HG02678 (cell line): ENCODE measurements at regions not wholly inside any gene's neighbourhood (a gene's known extent, or its start where the extent isn't known, plus 50 kb on each side); places are given as distances from the start of the nearest gene placed in this dataset.
"Not testable (repeated sequence)": the region's sequence is repeated elsewhere in the genome, so short reads cannot be mapped to it uniquely, and the experiment has no call there.

Source experiments
- ATAC-seq: cut with Tn5 transposase; IDR thresholded peaks from one replicate; pipeline ENCODE4 v1.9.1; 2021; ENCODE audit warnings: mild to moderate bottlenecking, moderate library complexity; ENCODE audit not compliant: unreplicated experiment

DNA sequence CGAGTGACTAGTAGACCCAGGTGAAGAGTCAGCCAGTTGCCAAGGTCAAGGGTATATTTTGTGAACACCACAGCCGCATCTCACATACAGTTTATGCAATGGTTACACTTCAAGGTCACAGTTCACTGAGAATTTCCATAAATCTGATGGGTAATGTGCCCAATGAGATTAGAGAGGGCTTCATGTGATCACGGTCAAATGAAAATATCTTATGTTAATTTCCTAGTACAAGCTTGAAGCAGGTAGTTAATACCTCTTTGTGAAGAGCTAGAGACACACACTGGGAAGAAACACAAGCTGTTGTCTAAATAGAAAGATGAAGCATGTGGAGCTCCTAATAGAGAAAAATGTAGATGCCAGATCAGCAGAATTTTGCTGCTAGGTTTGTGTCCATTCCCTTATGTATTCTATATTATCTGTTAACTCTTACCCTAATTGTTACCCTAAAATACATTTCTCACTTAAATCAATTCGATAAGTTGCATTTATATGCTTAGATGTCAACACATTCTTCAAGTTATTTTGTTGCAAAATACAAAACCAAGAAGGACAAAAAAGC, 136.0 kb downstream of the NR2F2 start:
- ATAC-seq: no peak

DNA sequence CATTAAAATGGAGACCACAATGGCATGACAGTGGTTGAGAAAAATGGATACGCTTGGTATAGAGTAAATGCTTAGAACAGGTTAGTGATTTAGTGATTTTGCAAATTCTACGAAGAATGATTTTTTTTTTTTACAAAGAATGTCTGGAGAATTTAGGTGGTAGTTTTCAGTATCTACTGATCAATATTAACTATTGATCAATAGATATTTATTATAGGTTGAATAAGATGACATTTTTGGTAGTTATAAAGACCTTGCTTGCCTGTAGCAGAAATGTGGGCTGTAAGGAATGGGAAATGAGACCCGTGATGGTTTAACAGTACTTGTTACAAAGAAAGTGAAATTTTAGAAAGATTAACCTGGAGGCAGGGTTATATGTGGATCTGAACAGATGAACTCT, 137.5 kb downstream of the NR2F2 start:
- no peak for ATAC-seq

DNA sequence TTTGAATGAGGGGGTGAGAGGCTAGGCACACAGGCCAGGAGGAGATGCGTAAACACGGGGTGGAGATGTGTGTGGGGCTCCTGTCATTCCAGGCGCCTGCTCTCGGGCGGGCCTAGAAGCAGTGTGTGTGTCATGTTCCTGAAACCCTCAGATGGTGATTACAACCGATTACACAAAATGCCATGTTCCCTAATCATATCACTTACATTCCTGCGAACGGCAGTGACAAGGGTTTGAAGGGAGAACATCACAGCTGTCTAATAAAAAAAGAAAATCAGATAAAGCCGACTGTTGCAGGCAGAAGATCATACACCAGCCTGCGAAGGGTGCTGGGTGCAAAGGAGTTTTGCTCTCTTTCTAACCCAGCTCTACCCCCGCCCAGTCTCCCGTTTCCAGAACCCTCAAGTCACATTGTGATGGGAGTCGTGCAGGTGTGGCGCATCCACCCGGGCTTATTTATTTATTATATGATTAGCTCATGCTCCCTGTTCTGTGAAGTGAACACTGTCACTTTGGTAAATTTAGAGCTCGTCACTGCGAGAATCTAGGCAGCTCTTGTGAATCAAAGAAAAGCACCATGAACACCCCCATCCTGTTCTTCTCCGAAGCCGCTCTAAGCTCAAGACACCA, 140.3 kb downstream of the NR2F2 start:
- no peak for ATAC-seq

DNA sequence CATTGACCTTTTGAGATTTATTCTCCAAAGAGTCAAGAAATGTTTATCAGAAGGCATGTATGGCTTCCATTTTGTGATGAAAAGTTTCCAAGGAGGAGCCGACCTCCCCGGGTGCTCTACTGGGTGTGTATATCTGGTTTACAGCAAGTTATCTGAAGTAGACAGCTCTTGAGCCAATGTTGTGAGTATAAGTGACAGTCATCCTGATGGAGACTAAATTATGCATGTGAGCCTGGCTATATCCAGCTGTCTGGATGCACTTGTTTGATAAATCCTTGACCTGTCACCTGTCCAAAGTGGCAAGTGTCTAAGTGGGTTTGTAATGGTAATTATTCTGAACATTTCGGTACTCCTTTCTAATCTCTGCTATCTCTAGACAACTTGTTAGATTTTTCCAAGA, 142.2 kb downstream of the NR2F2 start:
- ATAC-seq: no peak

DNA sequence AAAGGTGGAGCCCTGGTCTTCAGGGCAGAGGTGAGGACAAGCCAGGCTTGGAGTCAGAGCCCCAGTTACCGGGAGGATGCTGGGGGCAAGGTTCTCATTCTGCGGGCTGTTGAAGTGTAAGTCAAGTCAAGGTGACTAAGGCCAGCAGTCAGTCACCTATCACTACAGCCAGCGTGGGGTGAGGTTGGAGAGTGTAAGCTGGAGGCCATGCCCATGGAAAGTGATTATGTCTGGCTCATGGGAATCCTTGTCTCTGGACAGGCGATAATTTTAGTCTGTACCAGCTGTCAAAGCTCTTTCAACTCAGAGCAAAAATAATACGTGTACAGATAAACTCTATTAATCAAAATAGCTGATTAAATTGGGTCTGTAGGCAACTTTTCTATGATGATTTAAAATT, 143.1 kb downstream of the NR2F2 start:
- ATAC-seq: no peak

DNA sequence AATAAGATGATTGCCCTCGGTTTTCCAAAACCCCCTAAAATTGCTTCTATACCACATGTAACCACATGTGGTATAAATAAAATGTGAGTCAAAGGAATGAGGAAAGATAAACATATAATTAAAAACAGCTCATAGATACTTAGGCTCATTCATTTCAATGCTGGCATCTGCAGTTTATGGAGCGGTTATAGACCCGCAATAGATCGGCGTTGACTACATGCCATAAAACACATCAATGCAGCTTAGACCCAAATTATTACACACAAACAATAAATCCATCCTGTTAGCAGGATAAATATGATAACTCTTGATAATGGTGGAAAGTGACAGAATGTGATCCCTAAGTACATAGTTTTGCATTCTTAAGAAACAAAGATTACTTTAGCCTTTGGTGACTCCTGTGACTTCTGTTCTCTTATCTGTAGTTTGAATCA, 143.7 kb downstream of the NR2F2 start:
- no peak for ATAC-seq

DNA sequence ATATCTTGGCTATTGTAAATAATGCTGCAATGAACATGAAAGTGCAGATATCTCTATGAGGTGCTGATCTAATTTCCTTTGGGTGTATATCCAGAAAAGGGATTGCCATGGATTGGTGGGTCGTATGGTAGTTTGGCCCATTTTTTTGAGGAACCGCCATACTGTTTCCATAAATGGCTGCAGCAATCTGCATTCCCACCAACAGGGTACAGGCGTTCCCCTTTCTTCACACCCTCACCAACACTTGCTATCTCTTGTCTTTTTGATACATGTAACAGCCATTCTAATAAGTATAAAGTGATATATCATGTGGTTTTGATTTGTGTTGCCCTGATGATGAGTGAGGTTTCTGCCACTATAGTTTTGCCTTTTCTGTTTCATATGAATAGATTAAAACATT, 146.7 kb downstream of the NR2F2 start:
- ATAC-seq: no peak

DNA sequence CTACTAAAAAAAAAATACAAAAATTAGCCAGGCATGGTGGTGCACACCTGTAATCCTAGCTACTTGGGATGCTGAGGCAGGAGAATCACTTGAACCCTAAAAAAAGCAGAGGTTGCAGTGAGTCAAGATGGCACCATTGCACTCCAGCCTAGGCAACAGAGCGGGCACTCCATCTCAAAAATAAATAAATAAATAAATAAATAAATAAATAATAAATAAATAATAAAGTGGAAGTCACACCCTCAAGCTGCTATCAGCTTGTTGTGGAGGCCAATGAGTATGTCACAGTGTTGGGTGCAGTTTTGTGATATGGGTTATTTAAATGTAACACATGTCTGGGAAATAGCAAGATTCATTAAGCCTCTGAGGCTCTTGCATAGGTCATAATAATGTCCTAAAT, 153.9 kb downstream of the NR2F2 start:
- not testable (repeated sequence) for ATAC-seq

DNA sequence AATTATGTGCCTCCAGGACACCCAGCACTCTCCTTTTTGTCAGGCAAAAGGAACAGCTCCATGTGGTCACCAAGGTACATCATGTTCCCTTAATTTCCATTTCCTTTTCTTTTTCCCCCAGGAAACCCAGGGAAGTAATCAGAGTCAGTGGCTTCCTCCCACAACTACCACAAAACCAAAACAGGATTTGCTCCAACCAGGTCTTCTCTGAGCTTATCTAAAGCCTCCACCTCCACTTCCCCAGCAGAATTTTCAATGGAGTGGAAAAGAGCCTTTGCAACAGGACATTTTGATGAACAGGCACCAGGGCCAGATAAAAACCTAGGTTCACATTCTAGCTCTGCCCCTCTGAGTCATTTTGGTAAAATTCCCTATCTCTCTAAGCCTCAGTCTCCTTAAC, 154.3 kb downstream of the NR2F2 start:
- no peak for ATAC-seq

DNA sequence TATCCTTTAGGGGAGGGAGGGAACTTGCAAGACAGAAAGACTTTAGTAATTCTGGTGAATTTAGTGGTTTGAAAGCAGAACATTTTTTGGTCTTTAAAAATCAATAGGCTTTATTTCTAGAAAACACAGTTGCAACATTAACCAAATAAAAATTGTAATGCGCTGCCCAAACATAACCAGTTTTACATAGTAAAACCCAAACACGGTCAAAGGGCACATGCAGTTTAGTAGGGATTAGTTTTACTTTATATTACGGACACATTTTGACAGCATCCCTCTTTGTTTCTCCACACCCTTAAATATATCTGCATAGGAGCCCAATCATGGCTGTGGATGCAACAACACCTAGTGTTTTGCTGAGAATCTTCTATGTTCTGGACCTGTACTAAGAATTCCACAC, 156.7 kb downstream of the NR2F2 start:
- no peak for ATAC-seq

DNA sequence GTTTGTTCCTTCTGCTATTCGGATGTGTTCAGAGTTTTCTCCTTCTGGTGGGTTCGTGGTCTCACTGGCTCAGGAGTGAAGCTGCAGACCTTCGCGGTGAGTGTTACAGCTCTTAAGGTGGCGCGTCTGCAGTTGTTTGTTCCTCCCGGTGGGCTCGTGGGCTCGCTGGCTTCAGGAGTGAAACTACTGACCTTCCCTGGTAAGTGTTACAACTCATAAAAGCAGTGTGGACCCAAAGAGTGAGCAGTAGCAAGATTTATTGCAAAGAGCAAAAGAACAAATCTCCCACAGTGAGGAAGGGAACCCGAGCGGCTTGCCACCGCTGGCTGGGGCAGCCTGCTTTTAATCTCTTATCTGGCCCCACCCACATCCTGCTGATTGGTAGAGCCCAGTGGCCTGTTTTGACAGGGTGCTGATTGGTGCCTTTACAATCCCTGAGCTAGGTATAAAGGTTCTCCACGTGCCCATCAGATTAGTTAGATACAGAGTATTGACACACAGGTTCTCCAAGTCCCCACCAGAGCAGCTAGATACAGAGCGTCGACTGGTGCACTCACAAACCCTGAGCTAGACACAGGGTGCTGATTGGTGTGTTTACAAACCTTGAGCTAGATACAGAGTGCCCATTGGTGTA, 160.7 kb downstream of the NR2F2 start:
- ATAC-seq: not testable (repeated sequence)

DNA sequence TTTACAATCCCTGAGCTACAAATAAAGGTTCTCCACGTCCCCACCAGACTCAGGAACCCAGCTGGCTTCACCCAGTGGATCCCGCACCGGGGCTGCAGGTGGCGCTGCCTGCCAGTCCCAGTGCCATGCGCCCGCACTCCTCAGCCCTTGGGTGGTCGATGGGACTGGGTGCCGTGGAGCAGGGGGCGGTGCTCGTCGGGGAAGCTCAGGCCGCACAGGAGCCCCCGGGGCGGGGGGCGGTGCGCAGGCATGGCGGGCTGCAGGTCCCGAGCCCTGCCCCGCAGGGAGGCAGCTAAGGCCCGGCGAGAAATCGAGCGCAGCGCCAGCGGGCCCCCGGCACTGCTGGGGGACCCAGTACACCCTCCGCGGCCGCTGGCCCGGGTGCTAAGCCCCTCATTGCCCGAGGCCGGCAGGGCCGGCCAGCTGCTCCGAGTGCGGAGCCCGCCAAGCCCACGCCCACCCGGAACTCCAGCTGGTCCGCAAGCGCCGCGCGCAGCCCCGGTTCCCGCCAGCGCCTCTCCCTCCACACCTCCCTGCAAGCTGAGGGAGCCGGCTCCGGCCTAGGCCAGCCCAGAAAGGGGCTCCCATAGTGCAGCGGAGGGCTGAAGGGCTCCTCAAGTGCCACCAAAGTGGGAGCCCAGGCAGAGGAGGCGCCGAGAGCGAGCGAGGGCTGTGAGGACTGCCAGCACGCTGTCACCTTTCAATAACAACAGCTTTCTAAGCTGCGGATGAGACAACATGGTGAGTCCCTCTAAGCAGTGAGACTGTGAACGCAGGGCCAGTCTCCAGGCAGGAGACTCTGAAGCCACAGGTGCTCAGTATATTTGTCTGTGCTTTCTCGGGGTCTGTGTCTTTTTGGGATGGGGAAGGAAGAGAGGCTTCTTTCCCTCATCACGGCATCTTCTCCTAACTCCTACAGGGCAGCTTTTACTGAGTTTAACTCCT, 161.5 kb downstream of the NR2F2 start:
- ATAC-seq: not testable (repeated sequence)

DNA sequence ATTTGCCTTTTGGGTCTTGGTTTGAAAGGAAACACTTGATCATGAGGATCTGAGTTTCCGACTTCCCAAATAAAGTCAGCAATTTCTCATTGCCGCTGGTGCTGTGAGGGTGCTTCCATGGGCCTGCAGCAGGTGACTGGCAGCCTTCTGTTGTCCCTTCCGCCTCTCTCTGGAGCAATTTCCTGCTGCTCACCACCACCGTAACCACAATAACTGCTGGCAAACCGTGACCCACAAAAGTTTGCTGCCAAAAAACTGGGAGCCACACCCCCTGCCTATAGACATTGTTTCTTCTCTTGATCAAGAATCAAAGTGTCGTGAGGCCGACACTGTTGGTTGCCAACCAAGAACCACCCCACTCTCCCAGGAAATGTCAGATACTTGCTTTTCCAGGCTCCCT, 164.0 kb downstream of the NR2F2 start:
- no peak for ATAC-seq

DNA sequence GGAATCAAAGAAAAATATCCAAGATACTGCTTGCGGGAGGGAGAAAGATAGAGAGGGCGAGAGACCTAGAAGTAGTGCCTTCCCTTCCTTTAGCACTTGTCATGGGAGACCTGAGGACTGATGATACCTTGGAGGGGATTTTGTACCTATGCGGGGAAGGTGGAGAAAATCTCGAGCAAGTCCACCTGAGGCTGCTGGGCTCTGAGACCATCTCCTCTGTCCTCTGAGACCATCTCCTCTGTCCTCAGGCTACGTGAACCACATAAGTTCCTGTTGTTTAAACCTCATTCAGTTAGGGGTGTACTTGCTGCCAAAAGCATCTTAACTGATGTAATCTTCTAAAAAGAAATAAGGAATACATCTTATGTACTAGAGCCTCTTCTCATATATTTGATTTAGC, 164.9 kb downstream of the NR2F2 start:
- ATAC-seq: no peak

DNA sequence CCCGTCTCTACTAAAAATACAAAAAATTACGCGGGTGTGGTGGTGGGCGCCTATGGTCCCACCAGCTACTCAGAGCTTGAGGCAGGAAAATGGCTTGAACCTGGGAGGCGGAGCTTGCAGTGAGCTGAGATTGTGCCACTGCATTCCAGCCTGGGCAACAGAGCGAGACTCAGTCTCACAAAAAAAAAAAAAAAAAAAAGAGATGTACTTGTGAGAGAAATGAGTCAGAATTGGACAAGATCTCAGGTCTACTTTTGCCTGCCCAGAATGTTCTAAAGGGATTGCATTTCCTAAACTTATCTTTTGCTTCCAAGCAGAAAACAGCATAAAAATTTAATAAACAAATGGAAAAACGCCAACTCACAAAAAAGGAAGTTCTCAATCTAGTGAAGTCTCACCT, 167.5 kb downstream of the NR2F2 start:
- ATAC-seq: no peak

DNA sequence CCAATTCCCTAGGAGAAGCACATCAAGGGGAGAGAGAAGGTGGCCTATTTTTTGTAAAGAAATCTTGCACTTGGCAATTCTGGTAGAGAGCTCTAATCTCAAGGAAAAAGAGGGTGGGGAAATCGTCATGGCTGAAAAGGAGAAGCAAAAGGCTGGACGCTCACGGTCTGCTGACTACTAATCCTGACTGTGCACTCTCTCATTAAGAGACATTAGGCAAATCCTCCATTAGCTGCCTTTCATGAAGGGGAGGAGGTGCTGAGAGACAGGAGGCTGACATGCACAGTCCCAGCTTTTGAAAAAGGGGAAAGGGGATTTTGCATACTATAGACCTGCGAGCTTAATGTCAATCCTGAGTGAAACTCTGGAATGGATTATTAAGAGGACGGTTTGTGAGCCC, 170.0 kb downstream of the NR2F2 start:
- no peak for ATAC-seq

DNA sequence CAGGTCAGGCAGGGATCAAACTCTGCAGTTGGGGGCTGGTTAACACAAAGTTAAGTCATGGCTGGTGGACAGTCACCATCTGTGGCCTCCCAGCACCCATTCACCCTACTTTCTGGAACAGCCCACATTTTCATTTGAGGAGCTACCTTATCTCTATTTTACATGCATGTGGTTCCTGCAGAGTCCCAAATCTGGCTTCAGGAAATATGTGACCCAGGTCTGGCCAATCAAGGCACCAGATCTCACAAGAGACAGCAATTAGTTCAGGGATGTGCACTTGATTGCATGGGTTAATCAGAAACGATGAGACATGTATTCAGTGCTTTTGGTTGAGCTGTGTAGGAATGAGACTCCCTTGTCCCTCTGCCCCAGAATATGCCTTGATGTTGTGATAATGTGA, 170.9 kb downstream of the NR2F2 start:
- ATAC-seq: no peak

DNA sequence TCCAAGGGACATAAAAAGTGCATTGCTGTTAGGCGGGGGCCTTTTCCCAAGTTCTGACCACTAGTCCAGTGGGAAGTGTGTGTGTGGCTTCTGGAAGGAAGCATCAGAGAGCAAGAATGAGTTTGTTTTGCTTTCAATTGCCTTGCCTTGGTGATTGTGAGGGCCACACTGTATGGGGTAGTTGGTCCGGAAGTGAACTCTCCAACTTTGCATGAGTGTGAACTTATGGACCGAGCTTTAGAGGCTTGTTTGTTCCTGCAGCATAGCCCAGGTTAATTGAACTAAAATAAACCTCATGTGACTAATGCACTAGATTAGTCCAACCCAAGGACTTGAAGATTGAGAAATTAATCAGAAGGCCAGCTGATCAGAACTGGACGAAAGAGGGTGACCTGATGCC, 171.7 kb downstream of the NR2F2 start:
- no peak for ATAC-seq

DNA sequence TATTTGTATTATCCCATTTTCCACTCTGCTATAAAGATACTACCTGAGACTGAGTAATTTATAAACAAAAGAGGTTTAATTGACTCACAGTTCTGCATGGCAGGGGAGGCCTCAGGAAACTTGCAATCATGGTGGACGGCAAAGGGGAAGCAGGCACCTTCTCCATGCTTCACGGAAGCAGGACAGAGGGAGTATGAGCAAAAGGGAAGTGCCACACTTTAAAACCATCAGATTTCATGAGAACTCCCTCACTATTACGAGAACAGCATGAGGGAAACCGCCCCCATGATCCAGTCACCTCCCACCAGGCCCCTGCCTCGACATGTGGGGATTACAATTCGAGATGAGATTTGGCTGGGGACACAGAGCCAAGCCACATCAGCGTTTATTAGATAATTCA, 172.8 kb downstream of the NR2F2 start:
- ATAC-seq: no peak

DNA sequence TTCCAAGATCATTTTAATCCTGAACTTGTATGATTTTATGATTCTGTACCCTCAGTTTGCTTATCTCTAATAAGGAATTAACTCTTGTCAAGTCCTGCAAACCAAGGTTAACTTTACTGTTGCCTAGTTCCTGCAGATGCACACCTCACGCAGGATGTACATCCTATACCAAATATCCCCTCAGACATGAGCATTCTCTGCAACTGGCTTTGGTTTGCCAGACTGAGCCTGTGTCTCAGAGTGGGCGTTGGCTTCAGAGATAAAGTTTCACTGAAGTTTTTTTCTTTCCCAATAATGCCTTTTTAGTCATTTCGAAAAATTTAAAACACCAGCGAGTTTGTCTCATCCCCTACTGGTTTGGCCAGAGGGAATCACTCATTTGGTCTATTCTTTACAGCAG, 173.9 kb downstream of the NR2F2 start:
- ATAC-seq: no peak

DNA sequence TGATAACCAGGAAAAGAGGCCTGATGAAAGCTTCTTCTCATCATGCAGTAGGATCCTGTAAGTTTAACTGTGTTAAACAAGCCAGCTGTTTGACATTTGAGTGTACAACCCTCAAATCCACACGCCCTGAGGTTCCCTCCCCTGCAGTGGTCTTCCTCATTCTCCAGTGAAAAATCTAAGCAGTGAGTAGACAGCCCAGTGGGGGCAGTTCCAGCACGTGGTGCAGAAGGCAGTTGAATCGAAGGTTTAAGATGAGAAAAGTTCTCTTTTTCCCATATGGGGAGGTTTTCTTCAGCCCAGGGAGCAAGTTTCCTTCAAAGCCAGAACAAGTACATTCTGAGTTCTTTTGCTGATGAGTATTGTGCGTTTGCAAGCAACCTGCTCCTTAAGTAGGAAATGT, 174.5 kb downstream of the NR2F2 start:
- ATAC-seq: no peak
